ENCODE measurements at regions not wholly inside any gene's neighbourhood (a gene's known extent, or its start where the extent isn't known, plus 50 kb on each side); places are given as distances from the start of the nearest gene placed in this dataset.

DNA sequence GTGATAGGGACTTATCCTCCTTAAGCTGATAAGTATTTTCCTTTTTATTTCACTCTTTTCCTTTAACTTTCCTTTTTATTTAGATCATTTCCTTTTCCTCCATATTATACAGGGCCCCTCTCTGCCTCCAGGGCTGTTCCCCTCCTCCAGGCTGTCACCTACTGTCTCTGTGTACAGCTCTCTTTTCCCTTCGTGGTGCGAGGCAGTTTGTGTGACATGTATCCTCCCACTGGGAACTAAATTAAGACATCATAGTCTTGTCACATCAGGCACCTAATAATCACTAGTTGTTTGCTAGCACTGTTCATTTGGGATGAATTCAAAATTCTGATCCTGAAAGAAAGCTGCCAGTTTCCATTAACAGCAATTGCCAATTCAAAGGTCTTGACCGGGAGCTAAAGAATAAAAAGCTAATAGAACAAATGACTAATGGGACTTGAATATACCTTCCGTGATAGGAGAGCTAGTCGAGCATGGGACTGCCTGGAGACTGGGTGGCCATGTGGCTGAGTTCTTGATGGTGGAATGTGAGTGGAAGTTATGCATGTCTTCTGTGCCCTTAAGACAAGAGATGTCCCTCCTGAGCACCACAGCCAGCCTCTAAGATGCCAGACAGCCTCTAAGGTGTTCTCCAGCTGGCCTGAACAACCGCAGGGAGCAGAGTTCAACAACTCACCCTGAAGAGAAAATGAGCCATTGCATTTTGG is 77.7 kb upstream of the LRRC55 start:
- no peak for TF ChIP-seq EZH2phosphoT487 (conservative IDR thresholded peaks at IDR 0.05; ENCODE audit: low read length)
- TF ChIP-seq, protein P1, sequence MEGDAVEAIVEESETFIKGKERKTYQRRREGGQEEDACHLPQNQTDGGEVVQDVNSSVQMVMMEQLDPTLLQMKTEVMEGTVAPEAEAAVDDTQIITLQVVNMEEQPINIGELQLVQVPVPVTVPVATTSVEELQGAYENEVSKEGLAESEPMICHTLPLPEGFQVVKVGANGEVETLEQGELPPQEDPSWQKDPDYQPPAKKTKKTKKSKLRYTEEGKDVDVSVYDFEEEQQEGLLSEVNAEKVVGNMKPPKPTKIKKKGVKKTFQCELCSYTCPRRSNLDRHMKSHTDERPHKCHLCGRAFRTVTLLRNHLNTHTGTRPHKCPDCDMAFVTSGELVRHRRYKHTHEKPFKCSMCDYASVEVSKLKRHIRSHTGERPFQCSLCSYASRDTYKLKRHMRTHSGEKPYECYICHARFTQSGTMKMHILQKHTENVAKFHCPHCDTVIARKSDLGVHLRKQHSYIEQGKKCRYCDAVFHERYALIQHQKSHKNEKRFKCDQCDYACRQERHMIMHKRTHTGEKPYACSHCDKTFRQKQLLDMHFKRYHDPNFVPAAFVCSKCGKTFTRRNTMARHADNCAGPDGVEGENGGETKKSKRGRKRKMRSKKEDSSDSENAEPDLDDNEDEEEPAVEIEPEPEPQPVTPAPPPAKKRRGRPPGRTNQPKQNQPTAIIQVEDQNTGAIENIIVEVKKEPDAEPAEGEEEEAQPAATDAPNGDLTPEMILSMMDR (IDR thresholded peaks at IDR 0.05; ENCODE audit: insufficient read depth, low read length, poor library complexity, severe bottlenecking): no peak

Data from SU-DHL-6 (cell line).